Spleen (tissue), 11 donors: ENCODE measurements at regions not wholly inside any gene's neighbourhood (a gene's known extent, or its start where the extent isn't known, plus 50 kb on each side); places are given as distances from the start of the nearest gene placed in this dataset.

ENCODE experiments used
- DNase-seq: peaks from one replicate; pipeline ENCODE4 v3.0.0-alpha.2; 2020
- H3K27ac ChIP-seq, 8 donors: fragments of 200-600 bp; sonication (generic) in 7 of 8; 1 replicate in 4 of 8; 2 replicates in 4 of 8; pipeline versions ENCODE4 v1.5.0 to v1.8.0; 2016 to 2021; ENCODE audit warnings: inconsistent platforms in 4 of 8, mild to moderate bottlenecking in 4 of 8, moderate library complexity in 1 of 8
- H3K27me3 ChIP-seq, 7 donors: fragments of 200-600 bp; sonication (generic) in 6 of 7; replicated peaks in 1 of 7; 1 replicate in 4 of 7; 2 replicates in 3 of 7; pipeline versions ENCODE4 v1.5.0 to v1.8.0; 2016 to 2021; ENCODE audit warnings: inconsistent platforms in 3 of 7, mild to moderate bottlenecking in 1 of 7
- H3K36me3 ChIP-seq, 6 donors: fragments of 200-600 bp; sonication (generic) in 5 of 6; 1 replicate in 4 of 6; 2 replicates in 2 of 6; pipeline versions ENCODE4 v1.5.0 to v1.8.0; 2016 to 2021; ENCODE audit warnings: inconsistent platforms in 2 of 6
- H3K4me1 ChIP-seq, 6 donors: fragments of 200-600 bp; sonication (generic) in 5 of 6; 1 replicate in 3 of 6; 2 replicates in 3 of 6; pipeline versions ENCODE4 v1.5.0 to v1.8.0; 2016 to 2021; ENCODE audit warnings: inconsistent platforms in 3 of 6
- H3K4me3 ChIP-seq, 8 donors: fragments of 200-600 bp; sonication (generic) in 7 of 8; 1 replicate in 4 of 8; 2 replicates in 4 of 8; pipeline versions ENCODE4 v1.5.0 to v1.8.0; 2016 to 2021; ENCODE audit warnings: inconsistent platforms in 4 of 8, mild to moderate bottlenecking in 4 of 8, moderate library complexity in 2 of 8
- H3K9me3 ChIP-seq, 8 donors: fragments of 200-600 bp; sonication (generic) in 7 of 8; 1 replicate in 4 of 8; 2 replicates in 4 of 8; pipeline versions ENCODE4 v1.5.0 to v1.8.0; 2016 to 2021; ENCODE audit warnings: inconsistent platforms in 4 of 8
- POLR2A ChIP-seq, 3 donors: fragments of 450-650 bp; IDR thresholded peaks; one replicate each; pipeline ENCODE4 v1.5.1; 2017; ENCODE audit warnings: antibody characterized with exemption in 3 of 3, mild to moderate bottlenecking in 1 of 3
- POLR2AphosphoS5 ChIP-seq, 3 donors: sonication (generic); formaldehyde crosslinking; IDR thresholded peaks; one replicate each; pipeline ENCODE4 v1.5.1; 2017; ENCODE audit warnings: antibody characterized with exemption in 3 of 3
- WGBS, 5 donors: extraction: QIAGEN DNeasy Blood & Tissue Kit in 3 of 5; methylation state at CpG; one replicate each; pipeline versions ENCODE4 v1.1.5 to v1.1.7; 2013 to 2018; 5-methylcytosine and 5-hydroxymethylcytosine counted together
- intact Hi-C: fragments of 100-400 bp; cut with DNase I; formaldehyde crosslinking; loops from one replicate; pipeline ENCODE4 v1.15.0; 2023; ENCODE audit warnings: low total_unique reads
- TF ChIP-seq, protein P1 (sequence below), 11 experiments: fragments of 200-600 bp in 7 of 11; fragments of 450-650 bp in 4 of 11; sonication (generic) in 4 of 11; IDR thresholded peaks in 8 of 11; conservative IDR thresholded peaks in 3 of 11; 1 replicate in 7 of 11; 2 replicates in 4 of 11; pipeline versions ENCODE4 v1.4.0 to v1.8.0; 2016 to 2021; ENCODE audit warnings: antibody characterized with exemption in 11 of 11, inconsistent platforms in 4 of 11, mild to moderate bottlenecking in 1 of 11
- donor health status: healthy with polysubstance abuse.
- donor health status: DM: no; HTN: no; CAD: no; lungs with moderate emphysema.
- donor health status: DM: no; HTN: no; CAD: no.
- donor health status: Bipolar disorder and iron deficiency.
- donor health status: healthy.
- donor health status: DM: no; HTN: no; CAD: no.
- donor health status: DM: yes; HTN: yes; CAD: no.

DNA sequence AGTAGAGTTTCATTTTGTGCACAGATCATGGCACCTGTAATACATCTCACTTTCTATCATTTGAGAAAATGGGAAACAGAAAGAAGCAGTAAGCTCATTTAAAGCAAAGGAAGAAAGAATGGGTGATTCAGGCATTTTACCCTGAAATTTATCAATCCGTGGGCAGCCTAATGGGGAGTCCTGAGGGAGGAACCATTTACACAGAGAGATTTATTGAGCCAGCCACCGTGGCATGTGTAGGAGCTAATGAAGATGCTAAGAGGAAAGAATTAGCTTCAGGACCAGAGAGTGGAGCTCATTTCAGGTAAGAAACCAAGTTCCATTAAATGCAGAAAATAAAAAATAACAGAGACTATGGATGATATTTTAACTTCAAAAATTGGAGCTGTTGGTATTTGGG, 443.4 kb upstream of the COBL start:
- Histone ChIP-seq H3K27ac (no peak overlapping the region), H3K9me3 (peaks cover 0 to 10% (median 0%) of the 10 kb centered on the region in 8 donors), H3K4me1 (no peaks in the 10 kb centered on the region), H3K4me3 (no peak overlapping the region), H3K36me3 (no peaks in the 10 kb centered on the region), H3K27me3 (no peaks in the 10 kb centered on the region)
- TF ChIP-seq POLR2A (IDR thresholded peaks at IDR 0.05) (no peak), POLR2AphosphoS5 (IDR thresholded peaks at IDR 0.05) (no peak)
- TF ChIP-seq, protein P1, sequence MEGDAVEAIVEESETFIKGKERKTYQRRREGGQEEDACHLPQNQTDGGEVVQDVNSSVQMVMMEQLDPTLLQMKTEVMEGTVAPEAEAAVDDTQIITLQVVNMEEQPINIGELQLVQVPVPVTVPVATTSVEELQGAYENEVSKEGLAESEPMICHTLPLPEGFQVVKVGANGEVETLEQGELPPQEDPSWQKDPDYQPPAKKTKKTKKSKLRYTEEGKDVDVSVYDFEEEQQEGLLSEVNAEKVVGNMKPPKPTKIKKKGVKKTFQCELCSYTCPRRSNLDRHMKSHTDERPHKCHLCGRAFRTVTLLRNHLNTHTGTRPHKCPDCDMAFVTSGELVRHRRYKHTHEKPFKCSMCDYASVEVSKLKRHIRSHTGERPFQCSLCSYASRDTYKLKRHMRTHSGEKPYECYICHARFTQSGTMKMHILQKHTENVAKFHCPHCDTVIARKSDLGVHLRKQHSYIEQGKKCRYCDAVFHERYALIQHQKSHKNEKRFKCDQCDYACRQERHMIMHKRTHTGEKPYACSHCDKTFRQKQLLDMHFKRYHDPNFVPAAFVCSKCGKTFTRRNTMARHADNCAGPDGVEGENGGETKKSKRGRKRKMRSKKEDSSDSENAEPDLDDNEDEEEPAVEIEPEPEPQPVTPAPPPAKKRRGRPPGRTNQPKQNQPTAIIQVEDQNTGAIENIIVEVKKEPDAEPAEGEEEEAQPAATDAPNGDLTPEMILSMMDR (IDR thresholded peaks at IDR 0.05 in 8 of 11, conservative IDR thresholded peaks at IDR 0.05 in 3 of 11) = no peak
- DNase-seq = no peak
- intact Hi-C loops = no loop called here
- WGBS, 5 donors = 45 to 67% (median 62%) methylated on average over 2 of the region's 2 CpGs

GRCh38 chr7:51757960-51758359, 441.4 kb upstream of the COBL start:
- WGBS, 5 donors = 79 to 86% (median 84%) methylated on average over 6 of the region's 6 CpGs
- DNase-seq = no peak
- H3K9me3 ChIP-seq = peaks cover 0 to 10% (median 0%) of the 10 kb centered on the region in 8 donors
- no peaks in the 10 kb centered on the region for H3K27me3 ChIP-seq
- no peak overlapping the region for H3K4me3 ChIP-seq
- TF ChIP-seq POLR2A (IDR thresholded peaks at IDR 0.05) (no peak), POLR2AphosphoS5 (IDR thresholded peaks at IDR 0.05) (no peak)
- TF ChIP-seq, protein P1 (IDR thresholded peaks at IDR 0.05 in 8 of 11, conservative IDR thresholded peaks at IDR 0.05 in 3 of 11) = no peak
- H3K27ac ChIP-seq = no peak overlapping the region
- H3K4me1 ChIP-seq = no peaks in the 10 kb centered on the region
- no peaks in the 10 kb centered on the region for H3K36me3 ChIP-seq
- intact Hi-C loops = no loop called here

- Histone ChIP-seq H3K4me1 (no peaks in the 10 kb centered on the region), H3K27ac (no peak overlapping the region), H3K36me3 (no peaks in the 10 kb centered on the region), H3K27me3 (no peaks in the 10 kb centered on the region), H3K4me3 (no peak overlapping the region), H3K9me3 (peaks cover 0 to 70% (median 34%) of the 10 kb centered on the region in 8 donors)
- intact Hi-C loops = no loop called here
- TF ChIP-seq, protein P1 (IDR thresholded peaks at IDR 0.05 in 8 of 11, conservative IDR thresholded peaks at IDR 0.05 in 3 of 11) = no peak
- TF ChIP-seq POLR2AphosphoS5 (IDR thresholded peaks at IDR 0.05) = no peak
- no peak for DNase-seq
Observed at GRCh38 chr7:51732951-51733350, 416.3 kb upstream of the COBL start.

DNA sequence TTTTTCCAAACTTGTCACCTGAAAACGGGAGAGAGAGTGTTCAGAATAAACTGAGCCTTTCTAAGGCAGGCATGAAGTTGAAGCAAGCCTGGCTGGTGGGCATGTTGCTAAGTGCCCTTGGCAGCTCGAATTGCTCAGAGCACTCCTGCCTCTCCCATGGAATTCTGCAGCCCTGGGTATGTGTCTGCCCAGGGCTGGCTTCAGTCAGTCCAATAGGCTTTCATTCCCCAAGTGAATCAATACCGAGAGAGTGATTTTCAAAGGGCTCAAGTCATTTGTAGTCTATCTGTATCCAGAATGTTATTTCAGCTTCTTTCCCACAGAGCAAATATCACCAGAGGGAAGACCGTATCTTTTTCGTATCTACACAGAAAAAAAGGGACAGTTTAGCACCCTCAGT, 415.5 kb upstream of the COBL start:
- peaks cover 0 to 62% (median 29%) of the 10 kb centered on the region in 8 donors for H3K9me3 ChIP-seq
- H3K27ac ChIP-seq = no peak overlapping the region
- intact Hi-C loops = no loop called here
- no peaks in the 10 kb centered on the region for H3K27me3 ChIP-seq
- H3K4me3 ChIP-seq = no peak overlapping the region
- TF ChIP-seq POLR2A (IDR thresholded peaks at IDR 0.05) (no peak), POLR2AphosphoS5 (IDR thresholded peaks at IDR 0.05) (no peak)
- TF ChIP-seq, protein P1 (IDR thresholded peaks at IDR 0.05 in 8 of 11, conservative IDR thresholded peaks at IDR 0.05 in 3 of 11) = no peak
- no peak for DNase-seq
- no peaks in the 10 kb centered on the region for H3K4me1 ChIP-seq
- 65 to 71% (median 66%) methylated on average over 5 of the region's 5 CpGs for WGBS, 5 donors
- H3K36me3 ChIP-seq = no peaks in the 10 kb centered on the region
